GM23248 (cell line): ENCODE measurements at regions not wholly inside any gene's neighbourhood (a gene's known extent, or its start where the extent isn't known, plus 50 kb on each side); places are given as distances from the start of the nearest gene placed in this dataset.
A peak's percentile ranks its signal among the peaks of the same experiment; 100 is the strongest.

Source experiments
- DNase-seq: peaks from one replicate; pipeline ENCODE4 v3.0.0-alpha.2; 2015
- H2AFZ ChIP-seq: fragments of 200-600 bp; sonication (generic); 2 replicates; pipeline ENCODE4 v1.6.1; 2016; ENCODE audit warnings: antibody characterized with exemption
- H3F3A ChIP-seq: fragments of 200-600 bp; sonication (generic); 2 replicates; pipeline ENCODE4 v1.6.1; 2016; ENCODE audit warnings: mild to moderate bottlenecking, antibody characterized with exemption, mixed run types; ENCODE audit not compliant: insufficient read depth
- H3K27ac ChIP-seq: fragments of 200-600 bp; sonication (generic); 2 replicates; pipeline ENCODE4 v1.5.1; 2016; ENCODE audit warnings: mild to moderate bottlenecking
- H3K27me3 ChIP-seq: fragments of 200-600 bp; sonication (generic); replicated peaks from 2 replicates; pipeline ENCODE4 v1.6.1; 2016; ENCODE audit warnings: mild to moderate bottlenecking; ENCODE audit not compliant: insufficient read depth
- H3K36me3 ChIP-seq: fragments of 200-600 bp; sonication (generic); 2 replicates; pipeline ENCODE4 v1.6.1; 2016; ENCODE audit warnings: low read depth, mild to moderate bottlenecking
- H3K4me1 ChIP-seq: fragments of 200-600 bp; sonication (generic); 2 replicates; pipeline ENCODE4 v1.6.1; 2016; ENCODE audit warnings: mild to moderate bottlenecking; ENCODE audit not compliant: insufficient read depth
- H3K4me2 ChIP-seq: fragments of 200-600 bp; sonication (generic); one replicate; pipeline ENCODE4 v1.6.1; 2016; ENCODE audit warnings: mild to moderate bottlenecking; ENCODE audit not compliant: unreplicated experiment
- H3K4me3 ChIP-seq: fragments of 200-600 bp; sonication (generic); 2 replicates; pipeline ENCODE4 v1.5.1; 2016; ENCODE audit warnings: mild to moderate bottlenecking
- H3K79me2 ChIP-seq: fragments of 200-600 bp; sonication (generic); 2 replicates; pipeline ENCODE4 v1.6.1; 2016; ENCODE audit warnings: mild to moderate bottlenecking; ENCODE audit not compliant: insufficient read depth
- H3K9ac ChIP-seq: fragments of 200-600 bp; sonication (generic); 2 replicates; pipeline ENCODE4 v1.6.1; 2016; ENCODE audit warnings: mild to moderate bottlenecking
- H3K9me2 ChIP-seq: fragments of 200-600 bp; sonication (generic); 2 replicates; pipeline ENCODE4 v1.6.1; 2016; ENCODE audit warnings: mixed run types, mild to moderate bottlenecking, moderate library complexity; ENCODE audit not compliant: insufficient read depth
- H3K9me3 ChIP-seq: fragments of 200-600 bp; sonication (generic); one replicate; pipeline ENCODE4 v1.6.1; 2017; ENCODE audit warnings: low read depth
- H4K20me1 ChIP-seq: fragments of 200-600 bp; sonication (generic); 2 replicates; pipeline ENCODE4 v1.6.0; 2016; ENCODE audit not compliant: insufficient read depth
- EZH2 ChIP-seq: fragments of 200-600 bp; sonication (generic); IDR thresholded peaks from 2 replicates; pipeline ENCODE4 v1.6.1; 2018; ENCODE audit warnings: antibody characterized with exemption, mild to moderate bottlenecking; ENCODE audit not compliant: insufficient read depth, poor library complexity, severe bottlenecking
- EZH2phosphoT487 ChIP-seq: fragments of 200-600 bp; sonication (generic); IDR thresholded peaks from 2 replicates; pipeline ENCODE4 v1.6.1; 2018; ENCODE audit warnings: antibody characterized with exemption, moderate library complexity, mild to moderate bottlenecking, low read depth; ENCODE audit not compliant: insufficient read depth
- WGBS, 2 experiments: methylation state at CpG; one replicate each; pipeline ENCODE4 v1.1.6; 2015 to 2017; ENCODE audit warnings: low lambda C conversion rate in 2 of 2, low coverage in 1 of 2; ENCODE audit errors: missing lambda C conversion rate in 2 of 2; 5-methylcytosine and 5-hydroxymethylcytosine counted together
- in situ Hi-C: fragments of 300-500 bp; cut with MboI; formaldehyde crosslinking; loops from 2 replicates; pipeline ENCODE4 v1.15.0; 2020

DNA sequence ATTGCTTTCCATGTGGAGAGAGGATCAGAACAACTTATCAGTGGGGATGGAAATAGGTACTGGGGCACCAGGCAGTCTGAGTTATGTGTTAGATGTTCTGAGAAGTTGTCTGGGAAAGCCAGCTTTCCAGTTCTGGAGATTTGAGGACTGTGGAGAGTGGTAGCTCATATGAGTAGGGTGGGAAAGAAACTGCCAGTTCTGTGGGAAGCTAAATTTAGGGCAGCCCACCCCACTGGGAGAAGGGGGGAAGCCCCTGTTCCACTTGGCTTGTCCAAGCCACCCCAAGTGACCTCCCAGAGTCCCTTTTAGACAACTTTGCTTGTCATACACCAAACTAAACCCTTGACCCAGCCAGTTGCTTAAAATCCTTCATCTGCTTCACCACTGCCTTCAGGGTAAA is 189.5 kb downstream of the REEP3 start:
- Histone ChIP-seq H3K4me1 (peaks cover 36% of the 10 kb centered on the region), H3F3A (peaks cover 38% of the 10 kb centered on the region), H3K9me3 (no peaks in the 10 kb centered on the region), H3K36me3 (no peaks in the 10 kb centered on the region), H3K27me3 (no peaks in the 10 kb centered on the region), H3K9me2 (no peaks in the 10 kb centered on the region), H3K4me3 (no peak overlapping the region), H4K20me1 (no peaks in the 10 kb centered on the region), H2AFZ (no peak overlapping the region), H3K9ac (no peak overlapping the region), H3K27ac (no peak overlapping the region), H3K4me2 (no peak overlapping the region), H3K79me2 (no peaks in the 10 kb centered on the region)
- in situ Hi-C loops = no loop called here
- DNase-seq = no peak
- TF ChIP-seq EZH2 (no peak), EZH2phosphoT487 (no peak)

DNA sequence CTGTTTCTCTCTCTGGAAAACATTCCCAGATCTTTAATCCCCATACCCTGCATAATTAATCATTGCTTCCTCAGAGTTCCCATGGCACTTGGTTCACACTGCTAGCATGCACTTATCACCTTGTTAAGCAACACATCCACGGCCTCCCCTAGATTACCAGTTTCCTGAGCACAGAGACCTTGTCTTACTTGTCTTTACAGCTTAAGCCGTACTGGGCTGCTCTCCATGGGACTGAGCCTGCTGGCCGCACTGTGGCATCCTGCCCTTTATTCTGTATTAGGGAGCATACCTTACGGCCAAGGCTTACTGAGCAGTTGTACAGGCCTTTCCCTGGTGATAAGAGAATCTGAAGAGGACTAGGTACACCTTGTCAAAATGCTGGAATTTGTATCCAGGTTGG is 190.2 kb downstream of the REEP3 start:
- in situ Hi-C loops = no loop called here
- H3F3A ChIP-seq = peaks cover 38% of the 10 kb centered on the region
- no peaks in the 10 kb centered on the region for H4K20me1 ChIP-seq
- TF ChIP-seq EZH2phosphoT487 (no peak), EZH2 (no peak)
- no peak for DNase-seq
- no peak overlapping the region for H3K4me3 ChIP-seq
- H3K9me2 ChIP-seq = no peaks in the 10 kb centered on the region
- H3K79me2 ChIP-seq = no peaks in the 10 kb centered on the region
- no peak overlapping the region for H2AFZ ChIP-seq
- H3K27me3 ChIP-seq = no peaks in the 10 kb centered on the region
- 92 to 94% methylated on average over 4 of the region's 4 CpGs for WGBS, 2 experiments
- H3K9ac ChIP-seq = no peak overlapping the region
- no peaks in the 10 kb centered on the region for H3K9me3 ChIP-seq
- H3K4me1 ChIP-seq = peaks cover 36% of the 10 kb centered on the region
- H3K4me2 ChIP-seq = no peak overlapping the region
- no peak overlapping the region for H3K27ac ChIP-seq
- H3K36me3 ChIP-seq = no peaks in the 10 kb centered on the region

DNA sequence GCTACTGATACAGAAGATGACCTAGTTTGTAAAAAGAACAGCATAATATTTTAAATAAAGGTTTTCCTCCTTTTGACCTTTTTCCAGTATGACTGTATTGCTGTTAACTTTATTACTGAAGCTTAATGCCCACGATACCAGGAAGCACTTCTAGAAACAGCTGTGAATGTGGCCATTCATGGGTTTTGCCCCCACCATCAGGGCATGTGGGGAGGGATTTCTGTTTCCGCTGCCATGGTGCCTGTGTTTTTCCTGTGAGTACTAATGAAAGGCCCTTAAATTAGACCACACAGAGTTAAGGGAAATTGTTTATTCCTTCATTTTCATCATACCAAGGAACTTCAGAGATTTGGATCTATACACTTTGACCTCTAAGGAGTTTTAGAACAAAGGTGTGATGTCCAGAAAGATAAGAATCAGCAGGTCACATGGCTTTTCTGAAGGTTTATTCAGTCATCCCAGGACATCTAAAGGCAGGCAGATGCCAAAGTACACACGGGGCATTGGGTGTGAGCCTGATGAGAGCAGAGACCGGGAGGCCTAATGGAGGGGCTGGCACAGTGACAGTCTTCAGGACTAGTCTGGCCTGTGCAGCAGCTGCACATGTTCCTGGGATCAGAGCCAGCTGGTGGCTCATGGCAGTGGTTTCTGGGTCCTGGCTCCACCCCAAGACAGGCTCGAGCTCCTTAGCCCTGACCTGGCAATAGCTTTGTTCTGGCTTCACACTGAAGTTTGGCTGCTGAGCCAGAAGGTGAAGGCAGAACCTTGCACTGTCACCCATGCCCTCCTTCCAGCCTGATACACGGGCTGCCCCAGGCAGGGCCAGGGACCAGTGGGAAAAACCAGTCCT is 190.9 kb downstream of the REEP3 start:
- no peaks in the 10 kb centered on the region for H3K27me3 ChIP-seq
- H3K4me1 ChIP-seq = peaks cover 32% of the 10 kb centered on the region
- no peak overlapping the region for H3K4me3 ChIP-seq
- H4K20me1 ChIP-seq = no peaks in the 10 kb centered on the region
- H3K4me2 ChIP-seq = peak overlapping the region; percentile 40
- H3K9me3 ChIP-seq = no peaks in the 10 kb centered on the region
- DNase-seq = peak; percentile 99
- in situ Hi-C loops = no loop called here
- H3K36me3 ChIP-seq = no peaks in the 10 kb centered on the region
- 18 to 22% methylated on average over 6 of the region's 6 CpGs for WGBS, 2 experiments
- peaks cover 34% of the 10 kb centered on the region for H3F3A ChIP-seq
- H3K27ac ChIP-seq = peak overlapping the region; percentile 61
- H3K9ac ChIP-seq = peak overlapping the region; percentile 23; the same call in 1 of the 2 replicates
- no peaks in the 10 kb centered on the region for H3K79me2 ChIP-seq
- no peaks in the 10 kb centered on the region for H3K9me2 ChIP-seq
- TF ChIP-seq EZH2phosphoT487 (no peak), EZH2 (no peak)
- H2AFZ ChIP-seq = no peak overlapping the region

DNA sequence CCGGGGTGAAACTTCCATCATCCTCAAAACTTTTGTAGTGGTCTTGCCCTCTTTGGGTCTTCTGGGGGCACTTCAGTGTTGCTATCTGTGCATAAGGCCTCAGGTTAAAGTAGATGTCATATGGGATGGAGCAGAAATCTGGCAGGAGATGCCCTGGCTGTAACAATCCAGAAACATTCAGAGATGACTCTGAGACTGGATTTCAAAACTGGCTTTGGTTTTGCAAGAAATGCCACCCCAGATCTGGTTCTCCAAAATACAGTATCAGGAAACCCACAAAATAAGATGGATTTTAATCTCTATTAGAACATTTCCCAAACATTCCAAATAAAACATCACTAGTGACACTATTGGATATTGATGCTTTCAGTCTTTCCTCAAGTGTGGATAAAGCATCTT is 191.5 kb downstream of the REEP3 start:
- no peaks in the 10 kb centered on the region for H3K79me2 ChIP-seq
- no peaks in the 10 kb centered on the region for H4K20me1 ChIP-seq
- in situ Hi-C loops = no loop called here
- H3K9me2 ChIP-seq = no peaks in the 10 kb centered on the region
- H3K4me3 ChIP-seq = no peak overlapping the region
- H3K36me3 ChIP-seq = no peaks in the 10 kb centered on the region
- H3K4me2 ChIP-seq = peak overlapping the region; percentile 40
- peak overlapping the region; percentile 23; the same call in 1 of the 2 replicates for H3K9ac ChIP-seq
- H2AFZ ChIP-seq = no peak overlapping the region
- H3K27ac ChIP-seq = peak overlapping the region; percentile 61
- peak; percentile 57 for DNase-seq
- H3K9me3 ChIP-seq = no peaks in the 10 kb centered on the region
- TF ChIP-seq EZH2phosphoT487 (no peak), EZH2 (no peak)
- peaks cover 30% of the 10 kb centered on the region for H3F3A ChIP-seq
- no peaks in the 10 kb centered on the region for H3K27me3 ChIP-seq
- WGBS, 2 experiments = 7 to 13% methylated on average over 1 of the region's 1 CpG
- peaks cover 29% of the 10 kb centered on the region for H3K4me1 ChIP-seq
